AG09309 (cell line): ENCODE measurements at regions not wholly inside any gene's neighbourhood (a gene's known extent, or its start where the extent isn't known, plus 50 kb on each side); places are given as distances from the start of the nearest gene placed in this dataset.
"Not testable (repeated sequence)": the region's sequence is repeated elsewhere in the genome, so short reads cannot be mapped to it uniquely, and the experiment has no call there.

Experiments used
- DNase-seq: peaks from one replicate; pipeline ENCODE4 v3.0.0-alpha.2; 2010; ENCODE audit warnings: low read depth
- H3K4me3 ChIP-seq: 2 replicates; pipeline ENCODE4 v1.5.1; 2011; ENCODE audit warnings: mild to moderate bottlenecking, low read depth, low read length, moderate library complexity; ENCODE audit not compliant: control insufficient read depth
- TF ChIP-seq, protein P1 (sequence below): IDR thresholded peaks from 2 replicates; pipeline ENCODE4 v1.5.1; 2011; ENCODE audit warnings: mild to moderate bottlenecking, low read depth, low read length, inconsistent platforms; ENCODE audit not compliant: insufficient read depth, control insufficient read depth; ENCODE audit errors: missing control alignments

DNA sequence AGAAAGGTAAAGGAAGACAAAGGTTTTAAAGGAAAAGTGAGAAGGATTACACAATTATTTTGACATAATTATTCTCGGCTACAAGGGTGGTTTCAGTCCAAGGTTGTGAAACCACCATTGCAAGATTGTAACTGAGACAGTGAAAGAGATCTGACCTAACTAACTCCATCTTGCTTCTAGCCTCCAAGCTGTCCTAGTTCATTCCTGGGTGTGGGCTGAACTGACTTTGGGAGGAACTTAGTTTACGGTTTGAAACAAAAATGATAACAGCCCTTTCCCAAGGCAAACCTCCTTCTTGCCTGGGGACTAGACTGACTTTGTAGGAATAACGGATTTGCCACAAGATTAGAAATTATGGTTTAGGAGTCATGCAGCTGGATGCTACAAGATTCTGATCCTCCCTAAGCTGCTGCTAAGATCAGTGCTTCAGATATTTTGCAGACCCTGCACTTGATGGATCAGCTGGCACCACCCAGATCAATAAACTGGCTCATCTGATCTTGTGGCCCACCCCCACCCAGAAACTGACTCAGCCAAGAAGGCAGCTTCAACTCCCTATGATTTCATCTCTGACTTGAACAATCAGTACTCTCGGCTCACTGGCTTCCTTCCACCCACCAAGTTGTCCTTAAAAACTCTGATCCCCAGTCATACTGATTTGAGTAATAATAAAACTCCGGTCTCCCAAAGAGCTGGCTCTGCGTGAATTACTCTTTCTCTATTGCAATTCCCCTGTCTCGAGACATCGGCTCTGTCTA lies 57.7 kb upstream of the AADACL2 start:
- TF ChIP-seq, protein P1, sequence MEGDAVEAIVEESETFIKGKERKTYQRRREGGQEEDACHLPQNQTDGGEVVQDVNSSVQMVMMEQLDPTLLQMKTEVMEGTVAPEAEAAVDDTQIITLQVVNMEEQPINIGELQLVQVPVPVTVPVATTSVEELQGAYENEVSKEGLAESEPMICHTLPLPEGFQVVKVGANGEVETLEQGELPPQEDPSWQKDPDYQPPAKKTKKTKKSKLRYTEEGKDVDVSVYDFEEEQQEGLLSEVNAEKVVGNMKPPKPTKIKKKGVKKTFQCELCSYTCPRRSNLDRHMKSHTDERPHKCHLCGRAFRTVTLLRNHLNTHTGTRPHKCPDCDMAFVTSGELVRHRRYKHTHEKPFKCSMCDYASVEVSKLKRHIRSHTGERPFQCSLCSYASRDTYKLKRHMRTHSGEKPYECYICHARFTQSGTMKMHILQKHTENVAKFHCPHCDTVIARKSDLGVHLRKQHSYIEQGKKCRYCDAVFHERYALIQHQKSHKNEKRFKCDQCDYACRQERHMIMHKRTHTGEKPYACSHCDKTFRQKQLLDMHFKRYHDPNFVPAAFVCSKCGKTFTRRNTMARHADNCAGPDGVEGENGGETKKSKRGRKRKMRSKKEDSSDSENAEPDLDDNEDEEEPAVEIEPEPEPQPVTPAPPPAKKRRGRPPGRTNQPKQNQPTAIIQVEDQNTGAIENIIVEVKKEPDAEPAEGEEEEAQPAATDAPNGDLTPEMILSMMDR: no peak
- H3K4me3 ChIP-seq: no peak overlapping the region
- no peak for DNase-seq

DNA sequence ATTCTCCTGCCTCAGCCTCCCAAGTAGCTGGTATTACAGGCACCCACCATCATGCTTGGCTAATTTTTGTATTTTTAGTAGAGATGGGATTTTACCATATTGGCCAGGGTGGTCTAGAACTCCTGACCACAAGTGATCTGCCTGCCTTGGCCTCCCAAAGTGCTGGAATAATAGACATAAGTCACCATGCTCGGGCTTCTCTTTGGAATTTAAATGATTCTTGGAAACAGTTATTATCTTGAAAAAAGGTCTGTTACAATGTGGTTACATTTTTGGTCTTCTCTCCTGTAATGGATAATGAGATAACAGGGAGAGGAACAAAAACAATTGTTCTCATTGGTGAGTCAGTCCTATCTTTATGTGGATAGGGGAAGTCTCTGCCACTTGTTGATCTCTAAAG lies 59.8 kb upstream of the AADACL2 start:
- DNase-seq: no peak

DNA sequence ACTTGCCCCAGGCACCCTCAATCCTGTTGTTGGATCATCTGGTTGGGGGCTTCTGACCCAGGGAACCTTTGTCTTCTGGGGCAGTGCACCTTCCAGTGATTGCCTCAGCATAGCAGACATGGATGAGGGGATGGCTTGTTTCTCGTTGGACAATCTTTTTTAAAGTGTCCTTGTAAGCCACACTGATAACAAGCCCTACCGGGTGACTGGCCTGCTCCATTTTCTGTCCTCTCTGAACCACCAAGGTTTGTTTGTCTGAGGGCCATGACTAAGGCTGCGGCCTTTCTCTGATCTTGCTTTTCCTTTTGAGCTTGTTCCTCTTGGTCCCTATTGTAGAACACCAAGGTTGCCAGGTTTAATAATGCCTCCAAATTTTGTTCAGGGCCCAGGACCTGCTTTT lies 66.0 kb upstream of the AADACL2 start:
- DNase-seq, H3K4me3 ChIP-seq: not testable (repeated sequence)

More for the DNA sequence above, 59.8 kb upstream of the AADACL2 start:
- H3K4me3 ChIP-seq: no peak overlapping the region
- TF ChIP-seq, protein P1: no peak

DNA sequence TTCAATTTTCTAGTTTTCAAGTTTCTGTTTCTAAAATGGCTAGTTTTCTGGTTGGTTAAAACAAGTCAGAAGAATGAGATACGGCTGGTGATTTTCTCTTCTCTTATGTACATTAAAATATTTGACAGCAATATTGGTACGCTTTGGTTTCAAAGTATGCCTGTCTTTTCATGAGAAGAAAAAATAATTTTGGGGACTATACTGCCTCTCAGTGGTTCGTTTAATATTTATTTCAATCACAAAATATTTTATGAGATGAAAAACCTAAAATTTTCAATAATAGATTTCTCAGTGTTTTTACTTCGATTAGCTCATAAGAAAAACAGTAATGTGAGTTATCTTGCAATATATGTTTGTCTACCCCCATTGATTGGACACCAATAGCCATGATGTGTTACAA lies 72.8 kb upstream of the AADACL2 start:
- TF ChIP-seq, protein P1: no peak
- no peak overlapping the region for H3K4me3 ChIP-seq
- DNase-seq: no peak

DNA sequence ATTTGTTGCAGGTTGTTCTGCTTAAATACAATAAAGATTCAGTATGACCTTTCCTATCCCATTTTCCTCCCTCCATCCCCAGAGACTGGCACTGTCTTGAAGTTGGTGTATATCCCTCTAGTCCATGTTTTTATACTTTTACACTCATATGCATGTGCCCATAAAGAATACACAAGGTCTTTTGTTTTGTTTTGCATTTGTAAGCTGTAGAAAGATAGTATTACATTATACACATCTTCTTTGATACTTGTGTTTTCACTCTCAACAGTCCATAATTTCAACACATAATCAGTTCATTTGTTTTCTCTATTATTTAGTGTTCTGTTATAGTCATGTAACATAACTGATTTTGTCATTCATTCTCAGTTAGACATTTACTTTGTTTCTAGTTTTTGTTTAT lies 88.7 kb upstream of the AADACL2 start:
- DNase-seq: no peak
- TF ChIP-seq, protein P1: no peak
- H3K4me3 ChIP-seq: no peak overlapping the region

DNA sequence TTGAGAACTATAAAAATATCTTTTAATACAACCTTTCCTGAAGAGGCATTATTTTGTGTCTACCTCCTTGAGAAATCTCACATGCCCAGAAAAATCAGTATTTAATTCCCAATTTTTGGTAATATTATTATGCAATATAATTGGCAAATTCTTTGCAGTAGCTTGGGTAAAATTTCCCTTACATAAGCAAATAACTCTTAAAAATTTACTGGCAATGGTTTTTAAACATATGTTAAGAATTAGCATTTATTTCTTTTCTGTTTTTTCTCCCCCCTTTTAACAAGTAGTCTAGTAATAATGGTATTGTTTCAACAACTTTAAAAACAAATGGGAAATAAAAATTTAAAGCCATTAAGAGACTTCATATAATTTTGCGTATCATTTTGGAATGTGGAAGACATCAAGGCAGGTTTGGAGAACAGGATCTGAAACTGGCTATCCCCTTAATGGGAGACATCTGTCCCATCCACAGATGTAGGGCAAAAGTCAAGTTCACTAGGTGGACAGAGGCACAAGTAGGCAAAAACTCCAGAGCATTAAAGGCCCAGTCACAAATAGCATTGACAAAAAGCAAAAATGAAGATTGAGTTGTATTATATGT lies 89.6 kb upstream of the AADACL2 start:
- no peak overlapping the region for H3K4me3 ChIP-seq
- DNase-seq: no peak
- TF ChIP-seq, protein P1: no peak

DNA sequence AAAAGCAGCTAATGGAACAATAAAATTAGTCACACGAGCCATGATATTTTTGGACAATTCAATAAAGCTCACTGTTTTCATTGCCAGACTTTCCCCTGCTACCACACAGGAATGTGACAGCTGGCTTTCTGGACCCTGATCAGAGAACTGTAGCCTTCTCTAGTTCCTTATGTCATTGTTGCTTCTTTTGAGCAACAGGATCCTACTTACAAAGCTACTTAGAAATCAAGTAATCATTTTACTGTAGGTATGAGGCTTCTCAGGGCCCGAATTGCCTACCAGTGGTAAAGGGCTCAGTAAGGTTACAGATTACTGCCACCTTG lies 94.3 kb upstream of the AADACL2 start:
- no peak overlapping the region for H3K4me3 ChIP-seq
- DNase-seq: no peak
- TF ChIP-seq, protein P1: no peak
